GM12864 (cell line): ENCODE measurements at regions not wholly inside any gene's neighbourhood (a gene's known extent, or its start where the extent isn't known, plus 50 kb on each side); places are given as distances from the start of the nearest gene placed in this dataset.

Experiments used
- DNase-seq: peaks from one replicate; pipeline ENCODE4 v3.0.0-alpha.2; 2011; ENCODE audit warnings: low read depth
- H3K4me3 ChIP-seq: 2 replicates; pipeline ENCODE4 v1.5.1; 2011; ENCODE audit warnings: mild to moderate bottlenecking, low read depth, low read length, control low read depth
- CTCF ChIP-seq: IDR thresholded peaks from 2 replicates; pipeline ENCODE4 v1.5.1; 2011; ENCODE audit warnings: low read depth, mild to moderate bottlenecking, moderate library complexity, low read length, control low read depth, inconsistent platforms; ENCODE audit errors: missing control alignments

- TF ChIP-seq CTCF = no peak
- DNase-seq = no peak
- no peak overlapping the region for H3K4me3 ChIP-seq
Measured at GRCh38 chr18:40019797-40020392, 1935.1 kb upstream of the PIK3C3 start.

GRCh38 chr18:40018266-40018665 lies 1936.8 kb upstream of the PIK3C3 start:
- TF ChIP-seq CTCF = no peak
- no peak overlapping the region for H3K4me3 ChIP-seq
- no peak for DNase-seq

GRCh38 chr18:40017021-40017420 lies 1938.0 kb upstream of the PIK3C3 start:
- H3K4me3 ChIP-seq = no peak overlapping the region
- no peak for TF ChIP-seq CTCF
- no peak for DNase-seq

GRCh38 chr18:40016405-40016804 lies 1938.6 kb upstream of the PIK3C3 start:
- DNase-seq = no peak
- no peak overlapping the region for H3K4me3 ChIP-seq
- TF ChIP-seq CTCF = no peak

- no peak overlapping the region for H3K4me3 ChIP-seq
- TF ChIP-seq CTCF = no peak
- DNase-seq = no peak
Measured at GRCh38 chr18:40013001-40013609, 1941.9 kb upstream of the PIK3C3 start.

GRCh38 chr18:40011201-40011600 lies 1943.8 kb upstream of the PIK3C3 start:
- no peak for TF ChIP-seq CTCF
- no peak for DNase-seq
- H3K4me3 ChIP-seq = no peak overlapping the region

- no peak overlapping the region for H3K4me3 ChIP-seq
- no peak for TF ChIP-seq CTCF
- DNase-seq = no peak
Measured at GRCh38 chr18:40006634-40007033, 1948.4 kb upstream of the PIK3C3 start.
